B cell (primary cell): ENCODE measurements at regions not wholly inside any gene's neighbourhood (a gene's known extent, or its start where the extent isn't known, plus 50 kb on each side); places are given as distances from the start of the nearest gene placed in this dataset.

Experiments used
- ATAC-seq: fragments of 200-7000 bp; cut with Tn5 transposase; one replicate; pipeline ENCODE4 v1.10.0; 2021; ENCODE audit warnings: low read depth, mild to moderate bottlenecking, moderate number of reproducible peaks, moderate library complexity
- CTCF ChIA-PET: fragments of 350-600 bp; sonication (Branson Sonifier 250); formaldehyde crosslinking; loops from one replicate; lab custom pipeline; 2021; ENCODE audit warnings: antibody characterized with exemption, inconsistent platforms; lab: Charles Lee
- POLR2A ChIA-PET: fragments of 350-600 bp; sonication (Branson Sonifier 250); formaldehyde crosslinking; loops from one replicate; lab custom pipeline; 2021; ENCODE audit warnings: antibody characterized with exemption; lab: Charles Lee
- DNase-seq: peaks from one replicate; pipeline ENCODE4 v3.0.0; 2013
- H2AFZ ChIP-seq: 2 replicates; pipeline ENCODE4 v1.6.1; 2012; ENCODE audit warnings: mild to moderate bottlenecking, low read depth, low read length; ENCODE audit not compliant: insufficient read depth, poor library complexity, severe bottlenecking
- H3K27ac ChIP-seq, 2 donors: 1 replicate in 1 of 2; 2 replicates in 1 of 2; pipeline ENCODE4 v1.5.1; 2012 to 2013; ENCODE audit warnings: low read length in 2 of 2, mild to moderate bottlenecking in 2 of 2, moderate library complexity in 1 of 2
- H3K27me3 ChIP-seq, 4 experiments: fragments of 200-600 bp in 1 of 4; sonication (generic) in 1 of 4; replicated peaks in 1 of 4; 1 replicate in 2 of 4; 2 replicates in 2 of 4; pipeline versions ENCODE4 v1.6.1 to v1.7.0; 2013 to 2016; ENCODE audit warnings: low read length in 3 of 4, mild to moderate bottlenecking in 2 of 4, mixed read lengths in 1 of 4, moderate library complexity in 1 of 4; ENCODE audit not compliant: insufficient read depth in 4 of 4, control insufficient read depth in 3 of 4; ENCODE audit errors: control extremely low read depth in 1 of 4
- H3K36me3 ChIP-seq, 2 experiments: replicated peaks in 1 of 2; 1 replicate in 1 of 2; 2 replicates in 1 of 2; pipeline versions ENCODE4 v1.6.1 to v1.7.1; 2013; ENCODE audit warnings: low read length in 1 of 2; ENCODE audit not compliant: insufficient read depth in 2 of 2, control insufficient read depth in 1 of 2; ENCODE audit errors: control extremely low read depth in 1 of 2, extremely low read depth in 1 of 2
- H3K4me1 ChIP-seq, 2 donors: fragments of 200-600 bp in 1 of 2; sonication (generic) in 1 of 2; 1 replicate in 1 of 2; 2 replicates in 1 of 2; pipeline versions ENCODE4 v1.5.1 to v1.6.1; 2013 to 2017; ENCODE audit warnings: low read length in 2 of 2; ENCODE audit not compliant: control insufficient read depth in 2 of 2, insufficient read depth in 2 of 2
- H3K4me2 ChIP-seq: replicated peaks from 2 replicates; pipeline ENCODE3; 2012; ENCODE audit warnings: mild to moderate bottlenecking, low read depth, low read length; ENCODE audit not compliant: poor library complexity, severe bottlenecking
- H3K4me3 ChIP-seq, 5 experiments: fragments of 200-600 bp in 1 of 5; sonication (generic) in 1 of 5; 1 replicate in 3 of 5; 2 replicates in 2 of 5; pipeline versions ENCODE4 v1.5.1 to v1.7.0; 2011 to 2016; ENCODE audit warnings: low read length in 4 of 5, mild to moderate bottlenecking in 4 of 5, low read depth in 2 of 5, control low read depth in 1 of 5, moderate library complexity in 1 of 5; ENCODE audit not compliant: insufficient read depth in 1 of 5; ENCODE audit errors: control extremely low read depth in 1 of 5, extremely low read depth in 1 of 5
- H3K79me2 ChIP-seq: fragments of 200-600 bp; sonication (generic); one replicate; pipeline ENCODE4 v1.6.0; 2016; ENCODE audit warnings: low read length; ENCODE audit not compliant: control insufficient read depth, insufficient read depth
- H3K9ac ChIP-seq: fragments of 200-600 bp; sonication (generic); 2 replicates; pipeline ENCODE4 v1.6.1; 2017; ENCODE audit warnings: mild to moderate bottlenecking, low read length, moderate library complexity
- H3K9me3 ChIP-seq, 3 donors: one replicate each; pipeline versions ENCODE4 v1.6.1 to v1.7.1; 2013; ENCODE audit warnings: low read length in 2 of 3; ENCODE audit not compliant: control insufficient read depth in 2 of 3, insufficient read depth in 1 of 3; ENCODE audit errors: control extremely low read depth in 1 of 3
- H4K20me1 ChIP-seq: 2 replicates; pipeline ENCODE4 v1.6.0; 2012; ENCODE audit warnings: mild to moderate bottlenecking, low read length; ENCODE audit not compliant: insufficient read depth, control insufficient read depth, poor library complexity, severe bottlenecking
- H3K27ac Mint-ChIP-seq: one replicate; pipeline ENCODE4 v1.8.0; 2021; ENCODE audit warnings: mixed read lengths
- H3K27me3 Mint-ChIP-seq: one replicate; pipeline ENCODE4 v1.8.0; 2021; ENCODE audit warnings: mixed read lengths
- H3K4me1 Mint-ChIP-seq: one replicate; pipeline ENCODE4 v1.8.0; 2021; ENCODE audit warnings: mixed read lengths
- H3K4me3 Mint-ChIP-seq: one replicate; pipeline ENCODE4 v1.8.0; 2021; ENCODE audit warnings: mixed read lengths
- H3K9me3 Mint-ChIP-seq: one replicate; pipeline ENCODE4 v1.8.0; 2022; ENCODE audit warnings: mixed read lengths; ENCODE audit not compliant: insufficient read depth
- EZH2 ChIP-seq: IDR thresholded peaks from 2 replicates; pipeline ENCODE4 v1.6.1; 2012; ENCODE audit warnings: borderline replicate concordance, low read depth, mild to moderate bottlenecking, moderate library complexity, low read length; ENCODE audit not compliant: insufficient read depth, poor library complexity, severe bottlenecking
- WGBS: methylation state at CpG from one replicate; pipeline ENCODE4 v1.1.5; 2013; ENCODE audit warnings: missing lambda C conversion rate; ENCODE audit not compliant: insufficient coverage; 5-methylcytosine and 5-hydroxymethylcytosine counted together
- intact Hi-C: fragments of 100-400 bp; cut with micrococcal nuclease; formaldehyde crosslinking; loops from one replicate; pipeline ENCODE4 v1.10.0; 2022
- TF ChIP-seq, protein P1 (sequence below): fragments of 200-600 bp; IDR thresholded peaks from one replicate; pipeline ENCODE4 v1.8.0; 2022; ENCODE audit warnings: antibody characterized with exemption, mild to moderate bottlenecking

DNA sequence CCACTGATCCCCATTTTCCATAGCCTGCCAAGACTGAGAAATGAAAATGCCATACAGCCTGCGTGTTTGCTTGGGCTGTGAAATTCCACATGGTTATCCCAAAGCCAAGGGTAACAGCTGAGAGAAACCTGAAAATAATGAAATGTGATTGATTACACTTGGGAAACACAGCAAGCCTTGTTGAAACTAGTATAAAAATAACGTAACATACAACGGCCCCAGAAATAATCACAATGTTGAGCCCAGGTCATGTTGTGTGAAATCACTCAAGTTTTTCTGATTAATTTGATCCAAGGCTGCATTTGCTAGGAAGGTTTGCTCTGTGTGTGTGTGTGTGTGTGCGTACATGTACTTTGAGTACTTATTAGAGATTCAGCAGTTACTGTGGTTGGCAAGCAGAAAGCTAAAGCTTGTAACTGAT lies 269.0 kb downstream of the OXSM start:
- Mint-ChIP-seq H3K27ac (no peak overlapping the region), H3K9me3 (no peaks in the 10 kb centered on the region), H3K27me3 (no peaks in the 10 kb centered on the region), H3K4me3 (no peak overlapping the region), H3K4me1 (no peaks in the 10 kb centered on the region)
- H3K4me1 ChIP-seq = no peaks in the 10 kb centered on the region
- ChIA-PET POLR2A (no interaction called here), CTCF (no interaction called here)
- WGBS = 100% methylated on average over 2 of the region's 4 CpGs
- no peaks in the 10 kb centered on the region for H3K79me2 ChIP-seq
- no peak overlapping the region for H3K4me2 ChIP-seq
- H3K27ac ChIP-seq = no peak overlapping the region
- H2AFZ ChIP-seq = no peak overlapping the region
- no peaks in the 10 kb centered on the region for H3K27me3 ChIP-seq
- no peaks in the 10 kb centered on the region for H4K20me1 ChIP-seq
- H3K4me3 ChIP-seq = no peak overlapping the region
- ATAC-seq = no peak
- intact Hi-C loops = no loop called here
- H3K9me3 ChIP-seq = no peaks in the 10 kb centered on the region
- no peak overlapping the region for H3K9ac ChIP-seq
- H3K36me3 ChIP-seq = no peaks in the 10 kb centered on the region
- TF ChIP-seq EZH2 = no peak
- TF ChIP-seq, protein P1, sequence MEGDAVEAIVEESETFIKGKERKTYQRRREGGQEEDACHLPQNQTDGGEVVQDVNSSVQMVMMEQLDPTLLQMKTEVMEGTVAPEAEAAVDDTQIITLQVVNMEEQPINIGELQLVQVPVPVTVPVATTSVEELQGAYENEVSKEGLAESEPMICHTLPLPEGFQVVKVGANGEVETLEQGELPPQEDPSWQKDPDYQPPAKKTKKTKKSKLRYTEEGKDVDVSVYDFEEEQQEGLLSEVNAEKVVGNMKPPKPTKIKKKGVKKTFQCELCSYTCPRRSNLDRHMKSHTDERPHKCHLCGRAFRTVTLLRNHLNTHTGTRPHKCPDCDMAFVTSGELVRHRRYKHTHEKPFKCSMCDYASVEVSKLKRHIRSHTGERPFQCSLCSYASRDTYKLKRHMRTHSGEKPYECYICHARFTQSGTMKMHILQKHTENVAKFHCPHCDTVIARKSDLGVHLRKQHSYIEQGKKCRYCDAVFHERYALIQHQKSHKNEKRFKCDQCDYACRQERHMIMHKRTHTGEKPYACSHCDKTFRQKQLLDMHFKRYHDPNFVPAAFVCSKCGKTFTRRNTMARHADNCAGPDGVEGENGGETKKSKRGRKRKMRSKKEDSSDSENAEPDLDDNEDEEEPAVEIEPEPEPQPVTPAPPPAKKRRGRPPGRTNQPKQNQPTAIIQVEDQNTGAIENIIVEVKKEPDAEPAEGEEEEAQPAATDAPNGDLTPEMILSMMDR = no peak
- DNase-seq = no peak

DNA sequence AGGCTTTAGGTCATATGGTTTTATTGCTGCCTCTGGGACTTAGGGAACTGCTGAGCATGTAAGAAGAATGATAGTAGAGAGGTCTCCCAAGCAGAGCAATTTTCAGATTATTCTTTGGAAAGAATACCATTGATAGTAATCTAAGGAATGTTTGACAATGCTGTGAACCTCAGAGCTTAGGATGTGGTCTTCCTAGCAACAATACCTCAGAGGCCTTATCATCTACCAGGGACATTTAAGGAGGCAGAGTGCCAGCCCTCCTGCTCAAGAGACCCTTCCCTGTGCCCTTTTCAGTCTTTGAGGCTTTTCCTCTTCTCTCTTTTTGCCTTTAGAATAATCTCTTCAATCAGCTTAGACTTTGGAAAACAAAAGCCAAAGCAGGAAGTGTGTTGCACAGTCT lies 272.1 kb downstream of the OXSM start:
- no peak for TF ChIP-seq EZH2
- TF ChIP-seq, protein P1 = no peak
- Mint-ChIP-seq H3K9me3 (no peaks in the 10 kb centered on the region), H3K4me3 (no peak overlapping the region), H3K27ac (no peak overlapping the region), H3K27me3 (no peaks in the 10 kb centered on the region), H3K4me1 (no peaks in the 10 kb centered on the region)
- ATAC-seq (no peak), DNase-seq (no peak)
- no peak overlapping the region for H3K4me2 ChIP-seq
- no peak overlapping the region for H2AFZ ChIP-seq
- H3K9me3 ChIP-seq = no peaks in the 10 kb centered on the region
- H3K27me3 ChIP-seq = no peaks in the 10 kb centered on the region
- no peaks in the 10 kb centered on the region for H3K4me1 ChIP-seq
- H3K36me3 ChIP-seq = no peaks in the 10 kb centered on the region
- ChIA-PET CTCF (interaction anchor here (0.5 kb wide), 1 partner anchor 74 kb away, joined by 3 read pairs; no protein-coding TSS in a partner anchor), POLR2A (no interaction called here)
- no peak overlapping the region for H3K4me3 ChIP-seq
- no peak overlapping the region for H3K27ac ChIP-seq
- H4K20me1 ChIP-seq = no peaks in the 10 kb centered on the region
- intact Hi-C loops = no loop called here
- H3K9ac ChIP-seq = no peak overlapping the region
- H3K79me2 ChIP-seq = no peaks in the 10 kb centered on the region
